ENCODE measurements at regions not wholly inside any gene's neighbourhood (a gene's known extent, or its start where the extent isn't known, plus 50 kb on each side); places are given as distances from the start of the nearest gene placed in this dataset.

DNA sequence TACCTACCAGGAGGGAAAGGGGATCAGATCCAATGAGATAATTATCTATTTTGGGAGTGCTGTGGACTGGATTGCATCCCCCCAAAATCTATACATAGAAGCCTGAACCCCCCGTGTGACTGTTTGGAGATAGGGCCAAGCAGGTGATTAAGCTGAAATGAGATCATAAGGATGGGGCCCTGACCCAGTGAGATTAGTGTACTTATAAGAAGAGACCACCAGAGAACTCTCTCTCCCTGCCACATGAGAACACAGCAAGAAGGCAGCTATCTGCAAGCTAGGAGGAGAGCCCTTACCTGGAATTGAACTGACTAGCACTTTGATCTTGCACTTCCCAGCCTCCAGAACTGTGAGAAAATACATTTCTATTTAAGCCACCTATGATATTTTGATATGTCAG, 132.2 kb upstream of the NOX3 start:
- TF ChIP-seq POLR2AphosphoS5 (IDR thresholded peaks at IDR 0.05) (no peak), POLR2A (IDR thresholded peaks at IDR 0.05; ENCODE audit: low read depth) (no peak), EP300 (IDR thresholded peaks at IDR 0.05) (no peak)
- TF ChIP-seq, protein P1, sequence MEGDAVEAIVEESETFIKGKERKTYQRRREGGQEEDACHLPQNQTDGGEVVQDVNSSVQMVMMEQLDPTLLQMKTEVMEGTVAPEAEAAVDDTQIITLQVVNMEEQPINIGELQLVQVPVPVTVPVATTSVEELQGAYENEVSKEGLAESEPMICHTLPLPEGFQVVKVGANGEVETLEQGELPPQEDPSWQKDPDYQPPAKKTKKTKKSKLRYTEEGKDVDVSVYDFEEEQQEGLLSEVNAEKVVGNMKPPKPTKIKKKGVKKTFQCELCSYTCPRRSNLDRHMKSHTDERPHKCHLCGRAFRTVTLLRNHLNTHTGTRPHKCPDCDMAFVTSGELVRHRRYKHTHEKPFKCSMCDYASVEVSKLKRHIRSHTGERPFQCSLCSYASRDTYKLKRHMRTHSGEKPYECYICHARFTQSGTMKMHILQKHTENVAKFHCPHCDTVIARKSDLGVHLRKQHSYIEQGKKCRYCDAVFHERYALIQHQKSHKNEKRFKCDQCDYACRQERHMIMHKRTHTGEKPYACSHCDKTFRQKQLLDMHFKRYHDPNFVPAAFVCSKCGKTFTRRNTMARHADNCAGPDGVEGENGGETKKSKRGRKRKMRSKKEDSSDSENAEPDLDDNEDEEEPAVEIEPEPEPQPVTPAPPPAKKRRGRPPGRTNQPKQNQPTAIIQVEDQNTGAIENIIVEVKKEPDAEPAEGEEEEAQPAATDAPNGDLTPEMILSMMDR (IDR thresholded peaks at IDR 0.05) = no peak

Measured in esophagus muscularis mucosa (tissue), 4 donors.